Mucosa of descending colon (tissue), 3 donors: ENCODE measurements at regions not wholly inside any gene's neighbourhood (a gene's known extent, or its start where the extent isn't known, plus 50 kb on each side); places are given as distances from the start of the nearest gene placed in this dataset.

ENCODE experiments used
- ATAC-seq: fragments of 200-7000 bp; cut with Tn5 transposase; one replicate; pipeline ENCODE4 v1.9.1; 2020; ENCODE audit warnings: mild to moderate bottlenecking, moderate library complexity
- DNase-seq, 3 donors: peaks; one replicate each; pipeline ENCODE4 v3.0.0-alpha.2; 2020
- H3K36me3 ChIP-seq: fragments of 200-600 bp; one replicate; pipeline ENCODE4 v1.8.0; 2021; ENCODE audit warnings: low read depth, mild to moderate bottlenecking
- H3K4me1 ChIP-seq: fragments of 200-600 bp; one replicate; pipeline ENCODE4 v1.8.0; 2021; ENCODE audit warnings: low read depth, mild to moderate bottlenecking
- H3K4me3 ChIP-seq: fragments of 200-600 bp; one replicate; pipeline ENCODE4 v1.8.0; 2021; ENCODE audit warnings: mild to moderate bottlenecking
- H3K9me3 ChIP-seq: fragments of 200-600 bp; one replicate; pipeline ENCODE4 v1.8.0; 2021; ENCODE audit warnings: mild to moderate bottlenecking
- intact Hi-C, 2 donors: fragments of 100-400 bp; cut with DNase I in 1 of 2; cut with micrococcal nuclease in 1 of 2; formaldehyde crosslinking; loops; one replicate each; pipeline versions ENCODE4 v1.11.0 to v1.11.1; 2022; cut with DNase I, micrococcal nuclease
- TF ChIP-seq, protein P1 (sequence below): fragments of 200-600 bp; IDR thresholded peaks from one replicate; pipeline ENCODE4 v1.8.0; 2022; ENCODE audit warnings: antibody characterized with exemption, mild to moderate bottlenecking
- donor health status: DM: no; HTN: no; CAD: no; lungs with moderate emphysema.
- donor health status: DM: no; HTN: no; CAD: no.
- donor health status: DM: no; HTN: yes; CAD: no.

- intact Hi-C loops, result no loop called here
- no peaks in the 10 kb centered on the region for H3K9me3 ChIP-seq
- TF ChIP-seq, protein P1, sequence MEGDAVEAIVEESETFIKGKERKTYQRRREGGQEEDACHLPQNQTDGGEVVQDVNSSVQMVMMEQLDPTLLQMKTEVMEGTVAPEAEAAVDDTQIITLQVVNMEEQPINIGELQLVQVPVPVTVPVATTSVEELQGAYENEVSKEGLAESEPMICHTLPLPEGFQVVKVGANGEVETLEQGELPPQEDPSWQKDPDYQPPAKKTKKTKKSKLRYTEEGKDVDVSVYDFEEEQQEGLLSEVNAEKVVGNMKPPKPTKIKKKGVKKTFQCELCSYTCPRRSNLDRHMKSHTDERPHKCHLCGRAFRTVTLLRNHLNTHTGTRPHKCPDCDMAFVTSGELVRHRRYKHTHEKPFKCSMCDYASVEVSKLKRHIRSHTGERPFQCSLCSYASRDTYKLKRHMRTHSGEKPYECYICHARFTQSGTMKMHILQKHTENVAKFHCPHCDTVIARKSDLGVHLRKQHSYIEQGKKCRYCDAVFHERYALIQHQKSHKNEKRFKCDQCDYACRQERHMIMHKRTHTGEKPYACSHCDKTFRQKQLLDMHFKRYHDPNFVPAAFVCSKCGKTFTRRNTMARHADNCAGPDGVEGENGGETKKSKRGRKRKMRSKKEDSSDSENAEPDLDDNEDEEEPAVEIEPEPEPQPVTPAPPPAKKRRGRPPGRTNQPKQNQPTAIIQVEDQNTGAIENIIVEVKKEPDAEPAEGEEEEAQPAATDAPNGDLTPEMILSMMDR, result no peak
- no peak overlapping the region for H3K4me3 ChIP-seq
- H3K4me1 ChIP-seq, result no peaks in the 10 kb centered on the region
- no peak for ATAC-seq
- DNase-seq, result no peak
- no peaks in the 10 kb centered on the region for H3K36me3 ChIP-seq
These were observed 924.7 kb upstream of the ADGRL2 start for GRCh38 chr1:80876035-80876434.

DNA sequence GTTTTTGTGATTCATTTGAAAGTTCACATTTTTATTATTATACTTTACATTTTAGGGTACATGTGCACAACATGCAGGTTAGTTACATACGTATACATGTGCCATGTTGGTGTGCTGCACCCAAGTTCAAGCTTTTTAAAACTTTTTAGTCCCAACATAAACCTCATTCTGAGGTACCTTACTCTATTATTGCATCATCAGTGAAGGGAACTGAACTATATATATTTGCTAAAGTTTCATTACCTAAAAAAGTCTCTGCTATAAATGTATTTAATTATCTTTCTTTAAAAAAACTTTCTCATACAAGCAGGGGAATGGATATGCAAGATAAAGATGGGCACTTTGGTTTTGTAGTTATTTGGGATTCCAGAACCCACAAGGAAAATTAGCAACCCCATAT, 931.4 kb upstream of the ADGRL2 start:
- Histone ChIP-seq H3K9me3 (no peaks in the 10 kb centered on the region), H3K36me3 (no peaks in the 10 kb centered on the region), H3K4me3 (no peak overlapping the region), H3K4me1 (no peaks in the 10 kb centered on the region)
- intact Hi-C loops, result no loop called here
- TF ChIP-seq, protein P1, result no peak
- no peak for DNase-seq
- ATAC-seq, result no peak

DNA sequence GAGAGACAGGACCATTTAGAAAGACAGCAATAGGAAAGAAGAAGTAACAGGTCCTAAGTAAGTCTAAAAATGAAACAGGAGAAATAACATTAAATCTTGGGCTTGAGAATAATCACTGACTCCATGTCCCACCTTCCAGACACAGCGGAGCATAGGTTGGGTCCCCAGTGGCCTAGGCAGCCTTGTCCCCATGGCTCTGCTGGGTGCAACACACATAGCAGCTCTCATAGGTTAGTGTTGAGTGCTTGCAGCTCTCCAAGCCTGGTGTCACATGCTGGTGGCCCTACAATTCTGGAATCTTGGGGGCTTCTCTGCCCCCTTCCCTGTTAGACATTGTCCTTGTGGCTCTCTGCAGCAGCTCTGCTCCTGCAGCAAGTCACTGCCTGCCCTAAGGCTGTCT, 952.8 kb upstream of the ADGRL2 start:
- Histone ChIP-seq H3K4me1 (no peaks in the 10 kb centered on the region), H3K9me3 (no peaks in the 10 kb centered on the region), H3K36me3 (no peaks in the 10 kb centered on the region), H3K4me3 (no peak overlapping the region)
- DNase-seq (no peak), ATAC-seq (no peak)
- intact Hi-C loops, result no loop called here
- TF ChIP-seq, protein P1, result no peak

DNA sequence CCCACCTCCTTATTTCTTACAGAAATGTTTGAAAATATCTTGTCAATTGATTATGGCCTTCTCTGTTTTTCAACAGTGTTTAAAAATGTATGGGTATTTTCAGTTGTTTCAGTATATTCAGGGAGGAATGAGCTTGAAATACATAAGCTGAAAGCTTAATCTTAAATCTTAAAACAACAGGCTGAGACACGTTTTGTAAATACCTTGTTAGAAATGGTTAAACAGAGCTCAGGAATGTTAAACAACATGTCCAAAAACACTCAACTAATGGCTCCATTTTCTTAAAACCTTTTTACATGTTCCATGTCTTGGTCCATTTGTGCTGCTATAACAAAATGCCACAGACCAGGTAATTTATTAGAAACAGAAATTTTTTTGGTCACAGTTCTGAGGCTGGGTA, 953.8 kb upstream of the ADGRL2 start:
- intact Hi-C loops, result no loop called here
- ATAC-seq (no peak), DNase-seq (no peak)
- no peaks in the 10 kb centered on the region for H3K4me1 ChIP-seq
- TF ChIP-seq, protein P1, result no peak
- H3K4me3 ChIP-seq, result no peak overlapping the region
- H3K36me3 ChIP-seq, result no peaks in the 10 kb centered on the region
- no peaks in the 10 kb centered on the region for H3K9me3 ChIP-seq

DNA sequence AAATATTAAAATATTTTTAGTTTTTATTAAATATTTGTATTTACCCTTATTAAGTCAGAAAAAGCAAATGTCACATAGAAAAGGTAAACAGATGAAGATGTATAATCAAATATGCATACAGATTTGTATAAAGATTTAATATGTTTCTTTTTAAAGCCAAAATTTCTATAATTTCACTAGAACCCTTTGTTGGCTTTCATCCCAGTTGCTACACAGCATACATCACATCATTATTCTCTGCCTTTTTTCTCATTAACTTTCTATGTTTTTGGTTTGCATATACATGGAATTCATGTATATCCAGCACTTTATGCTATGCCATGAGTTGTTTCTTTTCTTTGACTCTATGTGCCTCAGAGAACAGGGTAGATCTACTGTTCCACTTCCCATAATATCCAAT, 957.9 kb upstream of the ADGRL2 start:
- H3K4me3 ChIP-seq, result no peak overlapping the region
- H3K36me3 ChIP-seq, result no peaks in the 10 kb centered on the region
- no peak for ATAC-seq
- TF ChIP-seq, protein P1, result no peak
- intact Hi-C loops, result no loop called here
- no peaks in the 10 kb centered on the region for H3K9me3 ChIP-seq
- DNase-seq, result no peak
- H3K4me1 ChIP-seq, result no peaks in the 10 kb centered on the region

- no peak for ATAC-seq
- Histone ChIP-seq H3K9me3 (no peaks in the 10 kb centered on the region), H3K4me3 (no peak overlapping the region), H3K4me1 (no peaks in the 10 kb centered on the region), H3K36me3 (no peaks in the 10 kb centered on the region)
- TF ChIP-seq, protein P1, result no peak
- DNase-seq, result no peak
- intact Hi-C loops, result no loop called here
These were observed 959.5 kb upstream of the ADGRL2 start for GRCh38 chr1:80841261-80841660.
